H1 (cell line): ENCODE measurements at regions not wholly inside any gene's neighbourhood (a gene's known extent, or its start where the extent isn't known, plus 50 kb on each side); places are given as distances from the start of the nearest gene placed in this dataset.

ENCODE experiments used
- ATF3 ChIP-seq: IDR thresholded peaks from 2 replicates; pipeline ENCODE4 v1.6.1; 2011; ENCODE audit warnings: low read depth, mild to moderate bottlenecking, low read length; ENCODE audit not compliant: insufficient read depth
- YY1 ChIP-seq: IDR thresholded peaks from 2 replicates; pipeline ENCODE4 v1.6.1; 2011; ENCODE audit warnings: low read depth, mild to moderate bottlenecking, low read length
- TF ChIP-seq, protein P1 (sequence below): IDR thresholded peaks from 2 replicates; pipeline ENCODE4 v1.6.1; 2011; ENCODE audit warnings: low read length, improper control_type of control experiment

GRCh38 chr5:142445266-142445665, 120.4 kb upstream of the SPRY4 start (continued):
- TF ChIP-seq, protein P1, sequence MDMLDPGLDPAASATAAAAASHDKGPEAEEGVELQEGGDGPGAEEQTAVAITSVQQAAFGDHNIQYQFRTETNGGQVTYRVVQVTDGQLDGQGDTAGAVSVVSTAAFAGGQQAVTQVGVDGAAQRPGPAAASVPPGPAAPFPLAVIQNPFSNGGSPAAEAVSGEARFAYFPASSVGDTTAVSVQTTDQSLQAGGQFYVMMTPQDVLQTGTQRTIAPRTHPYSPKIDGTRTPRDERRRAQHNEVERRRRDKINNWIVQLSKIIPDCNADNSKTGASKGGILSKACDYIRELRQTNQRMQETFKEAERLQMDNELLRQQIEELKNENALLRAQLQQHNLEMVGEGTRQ = no peak
- no peak for TF ChIP-seq YY1
- TF ChIP-seq ATF3 = no peak
